ENCODE measurements at regions not wholly inside any gene's neighbourhood (a gene's known extent, or its start where the extent isn't known, plus 50 kb on each side); places are given as distances from the start of the nearest gene placed in this dataset.

DNA sequence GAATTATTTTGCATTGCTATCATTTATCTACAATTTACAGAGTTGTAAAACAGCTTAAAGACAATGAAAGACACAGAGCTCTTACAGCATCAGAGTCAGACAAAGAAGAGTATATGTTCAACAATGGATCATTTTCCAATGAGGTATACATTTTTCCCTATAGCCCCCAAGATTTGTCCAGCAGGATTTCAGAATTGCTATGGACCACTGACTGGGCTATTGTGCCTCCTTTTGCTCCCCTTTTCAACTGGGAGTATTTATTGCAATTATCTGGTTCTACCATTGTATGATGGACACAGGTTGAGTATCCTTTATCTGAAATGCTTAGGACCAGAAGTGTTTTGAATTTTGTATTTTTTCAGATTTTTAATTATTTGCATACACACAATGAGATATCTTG is 62.5 kb upstream of the DNAH14 start:
- TF ChIP-seq, protein P1, sequence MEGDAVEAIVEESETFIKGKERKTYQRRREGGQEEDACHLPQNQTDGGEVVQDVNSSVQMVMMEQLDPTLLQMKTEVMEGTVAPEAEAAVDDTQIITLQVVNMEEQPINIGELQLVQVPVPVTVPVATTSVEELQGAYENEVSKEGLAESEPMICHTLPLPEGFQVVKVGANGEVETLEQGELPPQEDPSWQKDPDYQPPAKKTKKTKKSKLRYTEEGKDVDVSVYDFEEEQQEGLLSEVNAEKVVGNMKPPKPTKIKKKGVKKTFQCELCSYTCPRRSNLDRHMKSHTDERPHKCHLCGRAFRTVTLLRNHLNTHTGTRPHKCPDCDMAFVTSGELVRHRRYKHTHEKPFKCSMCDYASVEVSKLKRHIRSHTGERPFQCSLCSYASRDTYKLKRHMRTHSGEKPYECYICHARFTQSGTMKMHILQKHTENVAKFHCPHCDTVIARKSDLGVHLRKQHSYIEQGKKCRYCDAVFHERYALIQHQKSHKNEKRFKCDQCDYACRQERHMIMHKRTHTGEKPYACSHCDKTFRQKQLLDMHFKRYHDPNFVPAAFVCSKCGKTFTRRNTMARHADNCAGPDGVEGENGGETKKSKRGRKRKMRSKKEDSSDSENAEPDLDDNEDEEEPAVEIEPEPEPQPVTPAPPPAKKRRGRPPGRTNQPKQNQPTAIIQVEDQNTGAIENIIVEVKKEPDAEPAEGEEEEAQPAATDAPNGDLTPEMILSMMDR (IDR thresholded peaks at IDR 0.05), result no peak
- TF ChIP-seq POLR2A (IDR thresholded peaks at IDR 0.05), result no peak

Data from suprapubic skin (tissue), 3 donors.